Endodermal cell (in vitro differentiated cells): ENCODE measurements at regions not wholly inside any gene's neighbourhood (a gene's known extent, or its start where the extent isn't known, plus 50 kb on each side); places are given as distances from the start of the nearest gene placed in this dataset.

Experiments used
- DNase-seq: peaks from one replicate; pipeline ENCODE4 v3.0.0-alpha.2; 2017
- H3K27ac ChIP-seq: 2 replicates; pipeline ENCODE4 v1.5.1; 2013; ENCODE audit warnings: mild to moderate bottlenecking, low read depth, low read length, moderate library complexity
- H3K27me3 ChIP-seq: 2 replicates; pipeline ENCODE4 v1.6.1; 2013; ENCODE audit warnings: mild to moderate bottlenecking, low read length, moderate library complexity; ENCODE audit not compliant: insufficient read depth, control insufficient read depth, poor library complexity, severe bottlenecking
- H3K36me3 ChIP-seq: 2 replicates; pipeline ENCODE4 v1.7.0; 2013; ENCODE audit warnings: mild to moderate bottlenecking, low read length, moderate library complexity; ENCODE audit not compliant: control insufficient read depth, insufficient read depth
- H3K4me1 ChIP-seq: one replicate; pipeline ENCODE4 v1.7.0; 2013; ENCODE audit warnings: low read length; ENCODE audit not compliant: control insufficient read depth, insufficient read depth
- H3K4me3 ChIP-seq: 2 replicates; pipeline ENCODE4 v1.5.1; 2013; ENCODE audit warnings: mild to moderate bottlenecking, low read length, moderate library complexity
- H3K9ac ChIP-seq: 2 replicates; pipeline ENCODE4 v1.6.1; 2013; ENCODE audit warnings: mild to moderate bottlenecking, low read length, moderate library complexity; ENCODE audit not compliant: poor library complexity, severe bottlenecking; ENCODE audit errors: extremely low read depth
- H3K9me3 ChIP-seq: 2 replicates; pipeline ENCODE4 v1.6.1; 2013; ENCODE audit warnings: mild to moderate bottlenecking, low read length, moderate library complexity; ENCODE audit not compliant: control insufficient read depth
- H3K27ac Mint-ChIP-seq: 2 replicates; pipeline ENCODE4 v1.8.0; 2020; ENCODE audit warnings: mixed read lengths
- H3K27me3 Mint-ChIP-seq: 2 replicates; pipeline ENCODE4 v1.8.0; 2021; ENCODE audit warnings: mild to moderate bottlenecking, mixed read lengths; ENCODE audit not compliant: insufficient read depth
- H3K36me3 Mint-ChIP-seq: 2 replicates; pipeline ENCODE4 v1.8.0; 2020; ENCODE audit warnings: low read depth, mixed read lengths
- H3K4me1 Mint-ChIP-seq: 2 replicates; pipeline ENCODE4 v1.8.0; 2020; ENCODE audit warnings: mixed read lengths
- H3K4me3 Mint-ChIP-seq: 2 replicates; pipeline ENCODE4 v1.8.0; 2020; ENCODE audit warnings: mild to moderate bottlenecking, moderate library complexity, mixed read lengths
- H3K9me3 Mint-ChIP-seq: 2 replicates; pipeline ENCODE4 v1.8.0; 2020; ENCODE audit warnings: mild to moderate bottlenecking, mixed read lengths
- WGBS, 2 experiments: methylation state at CpG; one replicate each; pipeline versions ENCODE4 v1.1.5 to v1.1.7; 2013; ENCODE audit warnings: missing lambda C conversion rate in 2 of 2, mixed read lengths in 1 of 2; ENCODE audit not compliant: insufficient coverage in 1 of 2, insufficient read length in 1 of 2; 5-methylcytosine and 5-hydroxymethylcytosine counted together
- TF ChIP-seq, protein P1 (sequence below): fragments of 200-600 bp; sonication (generic); conservative IDR thresholded peaks from 2 replicates; pipeline ENCODE4 v1.5.0; 2021; ENCODE audit warnings: antibody characterized with exemption, mild to moderate bottlenecking

DNA sequence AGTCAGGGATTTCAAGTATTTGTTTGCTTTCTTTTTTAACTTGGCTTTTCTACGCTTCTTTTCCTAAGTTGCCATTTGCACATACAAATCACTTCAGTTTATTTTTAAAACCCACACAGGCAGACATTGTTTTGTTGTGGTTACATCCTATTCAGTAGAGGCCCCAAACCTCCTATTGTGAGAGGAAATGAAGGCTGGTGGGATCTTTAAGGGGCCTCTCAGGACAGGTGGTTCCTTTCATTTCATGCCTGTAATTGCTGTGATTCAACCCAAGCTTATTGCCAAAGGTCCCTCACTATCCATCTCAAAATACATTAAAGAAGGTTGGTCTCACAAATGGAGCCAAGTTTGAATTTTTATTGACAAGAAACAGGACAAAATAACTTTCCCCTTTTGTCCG, 257.1 kb downstream of the ADAMTS20 start:
- no peaks in the 10 kb centered on the region for H3K36me3 ChIP-seq
- no peak overlapping the region for H3K27ac Mint-ChIP-seq
- TF ChIP-seq, protein P1, sequence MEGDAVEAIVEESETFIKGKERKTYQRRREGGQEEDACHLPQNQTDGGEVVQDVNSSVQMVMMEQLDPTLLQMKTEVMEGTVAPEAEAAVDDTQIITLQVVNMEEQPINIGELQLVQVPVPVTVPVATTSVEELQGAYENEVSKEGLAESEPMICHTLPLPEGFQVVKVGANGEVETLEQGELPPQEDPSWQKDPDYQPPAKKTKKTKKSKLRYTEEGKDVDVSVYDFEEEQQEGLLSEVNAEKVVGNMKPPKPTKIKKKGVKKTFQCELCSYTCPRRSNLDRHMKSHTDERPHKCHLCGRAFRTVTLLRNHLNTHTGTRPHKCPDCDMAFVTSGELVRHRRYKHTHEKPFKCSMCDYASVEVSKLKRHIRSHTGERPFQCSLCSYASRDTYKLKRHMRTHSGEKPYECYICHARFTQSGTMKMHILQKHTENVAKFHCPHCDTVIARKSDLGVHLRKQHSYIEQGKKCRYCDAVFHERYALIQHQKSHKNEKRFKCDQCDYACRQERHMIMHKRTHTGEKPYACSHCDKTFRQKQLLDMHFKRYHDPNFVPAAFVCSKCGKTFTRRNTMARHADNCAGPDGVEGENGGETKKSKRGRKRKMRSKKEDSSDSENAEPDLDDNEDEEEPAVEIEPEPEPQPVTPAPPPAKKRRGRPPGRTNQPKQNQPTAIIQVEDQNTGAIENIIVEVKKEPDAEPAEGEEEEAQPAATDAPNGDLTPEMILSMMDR, result no peak
- H3K9me3 ChIP-seq, result no peaks in the 10 kb centered on the region
- no peak overlapping the region for H3K4me3 Mint-ChIP-seq
- H3K36me3 Mint-ChIP-seq, result no peaks in the 10 kb centered on the region
- DNase-seq, result no peak
- H3K4me1 Mint-ChIP-seq, result no peaks in the 10 kb centered on the region
- H3K27me3 ChIP-seq, result no peaks in the 10 kb centered on the region
- no peak overlapping the region for H3K4me3 ChIP-seq
- 88 to 94% methylated on average over 1 to 2 of the region's 2 CpGs for WGBS, 2 experiments
- H3K27ac ChIP-seq, result no peak overlapping the region
- peaks cover 4% of the 10 kb centered on the region for H3K9me3 Mint-ChIP-seq
- no peaks in the 10 kb centered on the region for H3K27me3 Mint-ChIP-seq
- no peaks in the 10 kb centered on the region for H3K4me1 ChIP-seq
- no peak overlapping the region for H3K9ac ChIP-seq

GRCh38 chr12:43294147-43294546, 257.9 kb downstream of the ADAMTS20 start:
- TF ChIP-seq, protein P1, result no peak
- peaks cover 4% of the 10 kb centered on the region for H3K9me3 Mint-ChIP-seq
- H3K4me3 Mint-ChIP-seq, result no peak overlapping the region
- H3K27me3 Mint-ChIP-seq, result no peaks in the 10 kb centered on the region
- Histone ChIP-seq H3K27me3 (no peaks in the 10 kb centered on the region), H3K4me3 (no peak overlapping the region), H3K9me3 (no peaks in the 10 kb centered on the region), H3K4me1 (no peaks in the 10 kb centered on the region), H3K27ac (no peak overlapping the region), H3K36me3 (no peaks in the 10 kb centered on the region), H3K9ac (no peak overlapping the region)
- no peaks in the 10 kb centered on the region for H3K36me3 Mint-ChIP-seq
- peaks cover 1% of the 10 kb centered on the region for H3K4me1 Mint-ChIP-seq
- WGBS, 2 experiments, result 100% methylated on average over 2 of the region's 4 CpGs; no CpG with 5 or more reads in 1 of the 2 experiments
- no peak overlapping the region for H3K27ac Mint-ChIP-seq
- no peak for DNase-seq

DNA sequence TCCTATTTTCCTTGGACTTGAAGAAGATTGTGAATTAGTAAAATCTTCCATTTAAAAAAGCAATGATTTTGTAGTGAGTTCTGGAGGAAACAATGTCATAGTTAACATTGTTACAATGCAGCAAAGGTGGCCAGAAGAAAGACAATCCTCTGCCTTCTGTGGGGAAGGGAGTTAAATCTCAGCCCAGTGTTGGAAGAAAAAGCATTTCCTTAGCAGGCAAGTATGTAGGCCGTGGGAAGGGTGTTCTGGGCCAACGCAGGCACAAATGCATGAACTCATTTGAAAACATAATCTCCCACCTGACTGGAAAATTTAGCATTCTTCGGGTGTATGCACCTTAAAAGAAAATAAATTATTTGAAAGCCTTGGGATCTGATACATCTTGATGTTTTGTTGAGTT, 258.6 kb downstream of the ADAMTS20 start:
- H3K4me1 ChIP-seq, result no peaks in the 10 kb centered on the region
- no peaks in the 10 kb centered on the region for H3K27me3 Mint-ChIP-seq
- no peak for DNase-seq
- H3K9ac ChIP-seq, result no peak overlapping the region
- TF ChIP-seq, protein P1, result no peak
- no peak overlapping the region for H3K4me3 ChIP-seq
- no peak overlapping the region for H3K27ac Mint-ChIP-seq
- H3K27ac ChIP-seq, result no peak overlapping the region
- peaks cover 4% of the 10 kb centered on the region for H3K9me3 Mint-ChIP-seq
- H3K36me3 Mint-ChIP-seq, result no peaks in the 10 kb centered on the region
- no peak overlapping the region for H3K4me3 Mint-ChIP-seq
- WGBS, 2 experiments, result 91 to 100% methylated on average over 2 to 3 of the region's 3 CpGs
- no peaks in the 10 kb centered on the region for H3K36me3 ChIP-seq
- H3K27me3 ChIP-seq, result no peaks in the 10 kb centered on the region
- H3K9me3 ChIP-seq, result no peaks in the 10 kb centered on the region
- H3K4me1 Mint-ChIP-seq, result peaks cover 3% of the 10 kb centered on the region
